ENCODE measurements at regions not wholly inside any gene's neighbourhood (a gene's known extent, or its start where the extent isn't known, plus 50 kb on each side); places are given as distances from the start of the nearest gene placed in this dataset.

DNA sequence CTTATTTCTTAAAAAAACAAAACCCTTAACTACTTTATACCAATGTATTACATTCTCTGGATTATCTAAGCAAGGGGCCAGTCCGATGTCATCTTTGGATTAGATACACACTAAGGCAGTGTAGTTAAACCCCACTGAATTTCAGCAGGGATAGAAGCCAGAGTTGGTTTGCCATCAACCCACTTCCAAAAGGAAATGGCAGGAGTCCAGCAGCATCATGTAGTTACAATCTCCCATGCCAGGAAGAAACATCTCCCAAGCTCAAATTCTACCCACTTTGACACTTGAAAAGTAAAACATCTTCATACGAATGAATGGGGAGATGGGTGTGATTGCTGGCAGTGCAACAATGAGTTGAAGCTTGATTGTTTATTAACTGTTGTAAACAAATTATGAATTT lies 203.5 kb upstream of the PLXNC1 start:
- intact Hi-C loops (cut with DNase I), result no loop called here
- no peak for DNase-seq
- H3K27me3 ChIP-seq, result no peaks in the 10 kb centered on the region
- TF ChIP-seq POLR2A (IDR thresholded peaks at IDR 0.05) (no peak), EP300 (IDR thresholded peaks at IDR 0.05) (no peak), POLR2AphosphoS5 (IDR thresholded peaks at IDR 0.05) (no peak)
- TF ChIP-seq, protein P1, sequence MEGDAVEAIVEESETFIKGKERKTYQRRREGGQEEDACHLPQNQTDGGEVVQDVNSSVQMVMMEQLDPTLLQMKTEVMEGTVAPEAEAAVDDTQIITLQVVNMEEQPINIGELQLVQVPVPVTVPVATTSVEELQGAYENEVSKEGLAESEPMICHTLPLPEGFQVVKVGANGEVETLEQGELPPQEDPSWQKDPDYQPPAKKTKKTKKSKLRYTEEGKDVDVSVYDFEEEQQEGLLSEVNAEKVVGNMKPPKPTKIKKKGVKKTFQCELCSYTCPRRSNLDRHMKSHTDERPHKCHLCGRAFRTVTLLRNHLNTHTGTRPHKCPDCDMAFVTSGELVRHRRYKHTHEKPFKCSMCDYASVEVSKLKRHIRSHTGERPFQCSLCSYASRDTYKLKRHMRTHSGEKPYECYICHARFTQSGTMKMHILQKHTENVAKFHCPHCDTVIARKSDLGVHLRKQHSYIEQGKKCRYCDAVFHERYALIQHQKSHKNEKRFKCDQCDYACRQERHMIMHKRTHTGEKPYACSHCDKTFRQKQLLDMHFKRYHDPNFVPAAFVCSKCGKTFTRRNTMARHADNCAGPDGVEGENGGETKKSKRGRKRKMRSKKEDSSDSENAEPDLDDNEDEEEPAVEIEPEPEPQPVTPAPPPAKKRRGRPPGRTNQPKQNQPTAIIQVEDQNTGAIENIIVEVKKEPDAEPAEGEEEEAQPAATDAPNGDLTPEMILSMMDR (IDR thresholded peaks at IDR 0.05), result no peak
- H3K27ac ChIP-seq, result no peak overlapping the region
- no peaks in the 10 kb centered on the region for H3K4me1 ChIP-seq
- WGBS, 2 donors, result 85% methylated on average over 2 of the region's 2 CpGs
- H3K36me3 ChIP-seq, result no peaks in the 10 kb centered on the region
- no peaks in the 10 kb centered on the region for H3K9me3 ChIP-seq
- no peak overlapping the region for H3K4me3 ChIP-seq

DNA sequence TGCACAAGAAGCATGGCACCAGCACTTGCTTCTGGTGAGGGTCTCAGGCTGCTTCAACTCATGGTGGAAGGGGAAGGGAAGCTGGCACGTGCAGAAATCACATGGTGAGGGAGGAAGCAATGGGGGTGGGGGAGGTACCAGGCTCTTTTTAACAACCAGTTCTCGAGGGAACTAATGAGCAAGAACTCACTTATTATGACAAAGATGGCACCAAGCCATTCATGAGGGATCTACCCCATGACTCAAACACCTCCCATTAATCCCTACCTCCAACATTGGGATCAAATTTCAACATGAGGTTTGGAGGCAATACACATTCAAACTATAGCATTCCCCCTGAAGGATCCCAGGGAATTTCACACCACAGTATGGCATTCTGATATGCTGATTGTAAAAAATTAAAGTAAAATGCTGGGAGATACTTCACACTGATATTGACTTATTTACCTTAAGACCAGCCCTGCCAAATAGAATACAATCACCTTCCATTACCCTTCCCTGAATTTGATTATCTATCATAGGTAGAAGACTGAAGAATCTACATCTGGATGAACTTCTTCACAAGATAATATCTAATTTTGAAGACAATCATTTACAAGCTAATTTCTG lies 201.7 kb upstream of the PLXNC1 start:
- Histone ChIP-seq H3K9me3 (no peaks in the 10 kb centered on the region), H3K4me3 (no peak overlapping the region), H3K36me3 (no peaks in the 10 kb centered on the region), H3K27me3 (no peaks in the 10 kb centered on the region), H3K27ac (no peak overlapping the region), H3K4me1 (no peaks in the 10 kb centered on the region)
- WGBS, 2 donors, result 57 to 65% methylated on average over 2 of the region's 2 CpGs
- intact Hi-C loops (cut with DNase I), result no loop called here
- DNase-seq, result no peak
- TF ChIP-seq, protein P1 (IDR thresholded peaks at IDR 0.05), result no peak
- no peak for TF ChIP-seq POLR2A (IDR thresholded peaks at IDR 0.05)
- TF ChIP-seq POLR2AphosphoS5 (IDR thresholded peaks at IDR 0.05), result no peak
- TF ChIP-seq EP300 (IDR thresholded peaks at IDR 0.05), result no peak

DNA sequence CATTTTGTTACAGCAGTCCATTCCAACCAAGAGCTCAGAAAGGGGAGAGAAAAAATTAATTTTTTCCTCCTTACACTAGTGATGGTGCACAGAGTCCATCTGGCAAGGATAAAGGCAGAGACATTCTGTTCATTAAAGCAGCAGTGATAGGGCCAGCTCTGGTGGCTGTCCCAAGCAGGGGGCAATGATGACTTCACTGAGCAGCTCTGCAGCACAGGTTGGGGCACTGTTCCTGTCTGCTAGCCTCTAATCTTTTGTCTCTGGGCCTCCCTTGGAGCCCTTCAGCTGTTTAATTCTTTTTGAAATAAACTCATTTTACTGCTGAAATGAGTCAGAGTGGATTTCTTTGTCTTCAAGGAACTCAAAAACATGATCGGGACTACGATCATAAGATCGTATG lies 200.9 kb upstream of the PLXNC1 start:
- TF ChIP-seq EP300 (IDR thresholded peaks at IDR 0.05), result no peak
- no peak for TF ChIP-seq POLR2A (IDR thresholded peaks at IDR 0.05)
- TF ChIP-seq, protein P1 (IDR thresholded peaks at IDR 0.05), result no peak
- no peak for TF ChIP-seq POLR2AphosphoS5 (IDR thresholded peaks at IDR 0.05)

DNA sequence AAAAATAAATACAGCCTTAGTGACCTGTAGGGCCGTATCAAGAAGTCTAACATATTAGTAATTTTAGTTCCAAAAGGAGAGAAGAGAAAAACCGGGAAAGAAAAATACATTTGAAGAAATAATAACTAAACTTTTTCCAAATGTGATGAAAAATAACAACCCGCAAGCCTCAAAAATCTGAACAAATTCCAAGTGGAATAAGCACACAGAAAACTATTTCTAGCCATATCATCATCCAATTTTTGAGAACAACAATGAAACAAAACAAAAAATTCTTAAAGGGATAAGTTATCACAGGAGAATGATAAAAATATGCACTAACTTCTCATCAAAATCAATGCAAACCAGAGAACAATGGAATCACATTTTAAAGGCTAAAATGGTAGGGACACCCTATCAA lies 198.1 kb upstream of the PLXNC1 start:
- H3K27ac ChIP-seq, result no peak overlapping the region
- intact Hi-C loops (cut with DNase I), result no loop called here
- H3K36me3 ChIP-seq, result no peaks in the 10 kb centered on the region
- WGBS, 2 donors, result 85 to 94% methylated on average over 3 of the region's 3 CpGs
- no peaks in the 10 kb centered on the region for H3K4me1 ChIP-seq
- no peak overlapping the region for H3K4me3 ChIP-seq
- no peaks in the 10 kb centered on the region for H3K9me3 ChIP-seq
- no peaks in the 10 kb centered on the region for H3K27me3 ChIP-seq
- no peak for DNase-seq
- no peak for TF ChIP-seq POLR2AphosphoS5 (IDR thresholded peaks at IDR 0.05)
- no peak for TF ChIP-seq POLR2A (IDR thresholded peaks at IDR 0.05)
- TF ChIP-seq, protein P1 (IDR thresholded peaks at IDR 0.05), result no peak
- no peak for TF ChIP-seq EP300 (IDR thresholded peaks at IDR 0.05)

More for the DNA sequence above, 200.9 kb upstream of the PLXNC1 start:
- no peaks in the 10 kb centered on the region for H3K4me1 ChIP-seq
- no peak overlapping the region for H3K4me3 ChIP-seq
- H3K36me3 ChIP-seq, result no peaks in the 10 kb centered on the region
- 97 to 98% methylated on average over 3 of the region's 3 CpGs for WGBS, 2 donors
- intact Hi-C loops (cut with DNase I), result no loop called here
- no peak overlapping the region for H3K27ac ChIP-seq
- no peaks in the 10 kb centered on the region for H3K9me3 ChIP-seq
- H3K27me3 ChIP-seq, result no peaks in the 10 kb centered on the region
- DNase-seq, result no peak

Measured in sigmoid colon (tissue), 6 donors.